GM12874 (cell line): ENCODE measurements at regions not wholly inside any gene's neighbourhood (a gene's known extent, or its start where the extent isn't known, plus 50 kb on each side); places are given as distances from the start of the nearest gene placed in this dataset.

ENCODE experiments used
- TF ChIP-seq, protein P1 (sequence below): IDR thresholded peaks from 2 replicates; pipeline ENCODE4 v1.5.1; 2011; ENCODE audit warnings: low read depth, mild to moderate bottlenecking, control low read depth, low read length, moderate library complexity; ENCODE audit not compliant: insufficient read depth

- TF ChIP-seq, protein P1, sequence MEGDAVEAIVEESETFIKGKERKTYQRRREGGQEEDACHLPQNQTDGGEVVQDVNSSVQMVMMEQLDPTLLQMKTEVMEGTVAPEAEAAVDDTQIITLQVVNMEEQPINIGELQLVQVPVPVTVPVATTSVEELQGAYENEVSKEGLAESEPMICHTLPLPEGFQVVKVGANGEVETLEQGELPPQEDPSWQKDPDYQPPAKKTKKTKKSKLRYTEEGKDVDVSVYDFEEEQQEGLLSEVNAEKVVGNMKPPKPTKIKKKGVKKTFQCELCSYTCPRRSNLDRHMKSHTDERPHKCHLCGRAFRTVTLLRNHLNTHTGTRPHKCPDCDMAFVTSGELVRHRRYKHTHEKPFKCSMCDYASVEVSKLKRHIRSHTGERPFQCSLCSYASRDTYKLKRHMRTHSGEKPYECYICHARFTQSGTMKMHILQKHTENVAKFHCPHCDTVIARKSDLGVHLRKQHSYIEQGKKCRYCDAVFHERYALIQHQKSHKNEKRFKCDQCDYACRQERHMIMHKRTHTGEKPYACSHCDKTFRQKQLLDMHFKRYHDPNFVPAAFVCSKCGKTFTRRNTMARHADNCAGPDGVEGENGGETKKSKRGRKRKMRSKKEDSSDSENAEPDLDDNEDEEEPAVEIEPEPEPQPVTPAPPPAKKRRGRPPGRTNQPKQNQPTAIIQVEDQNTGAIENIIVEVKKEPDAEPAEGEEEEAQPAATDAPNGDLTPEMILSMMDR: no peak
These were observed 115.3 kb upstream of the MYO3A start for GRCh38 chr10:25818751-25819150.

DNA sequence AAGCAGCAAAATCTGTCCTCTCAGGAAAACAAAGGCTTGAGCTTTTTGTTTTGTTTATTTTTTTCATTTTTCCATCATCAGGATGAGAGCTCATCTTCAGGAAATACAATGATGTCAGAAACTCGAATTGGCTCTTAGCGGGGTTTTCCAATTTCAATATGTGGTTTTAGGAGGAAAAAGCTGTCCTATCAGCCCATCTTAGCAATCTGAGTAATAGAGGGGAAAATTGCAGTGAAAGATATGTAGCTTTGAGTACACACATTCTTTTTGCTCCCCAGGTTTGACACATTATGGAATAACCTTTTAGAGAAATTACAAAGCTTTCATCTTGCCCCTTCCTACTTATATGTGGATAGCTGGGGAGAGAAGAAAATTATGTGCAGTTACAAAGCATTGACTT lies 113.6 kb upstream of the MYO3A start:
- TF ChIP-seq, protein P1: no peak

- TF ChIP-seq, protein P1: no peak
These were observed 113.2 kb upstream of the MYO3A start for GRCh38 chr10:25820874-25821273.

GRCh38 chr10:25824050-25824449 lies 110.0 kb upstream of the MYO3A start:
- TF ChIP-seq, protein P1: no peak

GRCh38 chr10:25828475-25828874 lies 105.6 kb upstream of the MYO3A start:
- TF ChIP-seq, protein P1: no peak

DNA sequence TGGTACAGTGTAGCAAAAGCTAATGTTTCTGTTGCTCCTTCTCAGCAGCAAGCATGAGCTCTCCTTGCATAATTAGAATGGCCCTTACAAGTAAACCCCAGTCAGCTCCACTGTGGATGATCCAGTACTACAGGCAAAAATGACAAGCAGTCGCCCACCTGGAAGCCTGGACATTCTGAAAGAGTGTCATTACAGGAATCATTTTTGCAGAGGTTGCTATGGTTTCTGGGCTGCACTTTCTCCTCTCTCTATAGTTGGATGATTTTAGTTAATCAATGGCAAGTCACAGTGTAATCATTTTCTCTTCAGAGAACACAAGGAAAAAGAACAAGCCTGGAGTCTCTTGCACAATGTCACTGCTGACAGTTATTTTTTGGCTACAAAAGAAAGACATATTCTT lies 102.9 kb upstream of the MYO3A start:
- TF ChIP-seq, protein P1: no peak

- TF ChIP-seq, protein P1: no peak
These were observed 94.3 kb upstream of the MYO3A start for GRCh38 chr10:25839683-25840082.

DNA sequence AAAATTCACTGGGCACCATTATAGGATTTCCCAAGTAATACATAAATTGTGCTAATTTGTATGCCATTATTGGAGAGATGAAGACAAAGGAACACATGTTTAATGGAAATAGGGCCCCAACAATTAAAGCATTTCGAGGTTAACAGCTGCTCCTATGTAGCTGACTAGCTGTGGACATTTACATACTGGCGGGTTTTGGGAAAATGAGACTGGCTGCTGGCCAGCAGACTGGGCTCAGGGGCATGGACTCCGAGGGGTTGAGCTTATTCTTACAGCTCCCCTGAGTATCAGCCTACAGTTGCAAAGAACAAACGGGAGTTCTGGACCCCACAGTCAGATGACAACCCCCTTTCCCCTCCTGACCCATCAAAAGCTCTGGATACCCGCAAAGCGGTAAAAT lies 91.9 kb upstream of the MYO3A start:
- TF ChIP-seq, protein P1: no peak
